SK-N-SH (cell line): ENCODE measurements at regions not wholly inside any gene's neighbourhood (a gene's known extent, or its start where the extent isn't known, plus 50 kb on each side); places are given as distances from the start of the nearest gene placed in this dataset.

Experiments used
- CTCF ChIA-PET: fragments of 300-600, 350-600 bp; formaldehyde crosslinking; extraction: SDS; loops from one replicate; lab custom pipeline; 2021; lab: Yijun Ruan, JAX
- POLR2A ChIA-PET: fragments of 350-600 bp; sonication (Branson Sonifier 250); formaldehyde crosslinking; extraction: SDS; loops from one replicate; lab custom pipeline; 2020; ENCODE audit warnings: antibody characterized with exemption, inconsistent platforms; lab: Yijun Ruan, JAX
- DNase-seq: peaks from one replicate; pipeline ENCODE4 v3.0.0; 2012
- H2AFZ ChIP-seq: fragments of 200-600 bp; sonication (generic); 2 replicates; pipeline ENCODE4 v1.8.1; 2016; ENCODE audit warnings: antibody characterized with exemption, mild to moderate bottlenecking, low read depth
- H3F3A ChIP-seq: fragments of 200-600 bp; sonication (generic); replicated peaks from 2 replicates; pipeline ENCODE3; 2016; ENCODE audit warnings: antibody characterized with exemption, mild to moderate bottlenecking; ENCODE audit not compliant: insufficient read depth
- H3K27ac ChIP-seq, 2 experiments: fragments of 200-500 bp in 1 of 2; fragments of 200-600 bp in 1 of 2; sonication (Bioruptor generic) in 1 of 2; sonication (generic), shearing (Covaris generic) in 1 of 2; 2 replicates each; pipeline versions ENCODE4 v1.5.1 to v1.6.1; 2014 to 2016; ENCODE audit warnings: low read depth in 2 of 2, inconsistent platforms in 1 of 2, low read length in 1 of 2, mild to moderate bottlenecking in 1 of 2, mixed read lengths in 1 of 2
- H3K27me3 ChIP-seq: fragments of 200-600 bp; sonication (generic), shearing (Covaris generic); 2 replicates; pipeline ENCODE4 v1.6.1; 2016; ENCODE audit warnings: mixed run types; ENCODE audit not compliant: insufficient read depth
- H3K36me3 ChIP-seq, 2 experiments: fragments of 200-500 bp in 1 of 2; fragments of 200-600 bp in 1 of 2; sonication (Bioruptor generic) in 1 of 2; sonication (generic) in 1 of 2; replicated peaks in 1 of 2; 2 replicates each; pipeline versions ENCODE3 to v1.5.1; 2014 to 2016; ENCODE audit warnings: low read length in 1 of 2, mild to moderate bottlenecking in 1 of 2; ENCODE audit not compliant: insufficient read depth in 2 of 2, control insufficient read depth in 1 of 2
- H3K4me1 ChIP-seq, 2 experiments: fragments of 200-500 bp in 1 of 2; fragments of 200-600 bp in 1 of 2; sonication (Bioruptor generic) in 1 of 2; sonication (generic), shearing (Covaris generic) in 1 of 2; 2 replicates each; pipeline versions ENCODE4 v1.5.1 to v1.6.1; 2014 to 2016; ENCODE audit warnings: low read depth in 1 of 2, low read length in 1 of 2, mixed run types in 1 of 2; ENCODE audit not compliant: insufficient read depth in 2 of 2, control insufficient read depth in 1 of 2
- H3K4me2 ChIP-seq: fragments of 200-600 bp; sonication (generic), shearing (Covaris generic); 2 replicates; pipeline ENCODE4 v1.6.1; 2017; ENCODE audit warnings: mixed run types
- H3K4me3 ChIP-seq, 2 experiments: fragments of 200-500 bp in 1 of 2; fragments of 200-600 bp in 1 of 2; sonication (Bioruptor generic) in 1 of 2; sonication (generic), shearing (Covaris generic) in 1 of 2; 2 replicates each; pipeline versions ENCODE4 v1.5.1 to v1.8.1; 2014 to 2016; ENCODE audit warnings: low read depth in 2 of 2, inconsistent platforms in 1 of 2, low read length in 1 of 2, mild to moderate bottlenecking in 1 of 2, mixed read lengths in 1 of 2, moderate library complexity in 1 of 2
- H3K79me2 ChIP-seq: fragments of 200-600 bp; sonication (generic); 2 replicates; pipeline ENCODE4 v1.8.1; 2017; ENCODE audit warnings: mild to moderate bottlenecking; ENCODE audit not compliant: insufficient read depth
- H3K9ac ChIP-seq: fragments of 200-600 bp; sonication (generic); 2 replicates; pipeline ENCODE4 v1.6.1; 2017; ENCODE audit warnings: mixed run types
- H3K9me2 ChIP-seq: fragments of 200-600 bp; sonication (generic); 2 replicates; pipeline ENCODE4 v1.6.1; 2017; ENCODE audit warnings: mixed run types
- H3K9me3 ChIP-seq: fragments of 200-600 bp; sonication (generic); 2 replicates; pipeline ENCODE4 v1.6.1; 2017; ENCODE audit warnings: mixed run types, mild to moderate bottlenecking, moderate library complexity
- H4K20me1 ChIP-seq: fragments of 200-600 bp; sonication (generic); 2 replicates; pipeline ENCODE4 v1.6.1; 2017; ENCODE audit warnings: mild to moderate bottlenecking, mixed run types; ENCODE audit not compliant: insufficient read depth
- EZH2phosphoT487 ChIP-seq: fragments of 200-600 bp; sonication (generic); IDR thresholded peaks from 2 replicates; pipeline ENCODE4 v1.6.1; 2017; ENCODE audit warnings: low read depth, mixed run types, mild to moderate bottlenecking, antibody characterized with exemption, moderate library complexity, borderline replicate concordance
- FOXJ3 ChIP-seq: sonication (generic); formaldehyde crosslinking; IDR thresholded peaks from 2 replicates; pipeline ENCODE4 v1.5.1; 2020; ENCODE audit warnings: mild to moderate bottlenecking, missing genetic modification reagents
- GABPA ChIP-seq: IDR thresholded peaks from 2 replicates; pipeline ENCODE4 v1.4.0; 2012; ENCODE audit warnings: low read depth, mild to moderate bottlenecking
- JUND ChIP-seq: IDR thresholded peaks from 2 replicates; pipeline ENCODE4 v1.4.0; 2012
- MEF2A ChIP-seq: IDR thresholded peaks from 2 replicates; pipeline ENCODE4 v1.4.0; 2012; ENCODE audit warnings: low read depth, borderline replicate concordance
- NFIC ChIP-seq: IDR thresholded peaks from 2 replicates; pipeline ENCODE4 v1.4.0; 2012; ENCODE audit warnings: borderline replicate concordance
- NRF1 ChIP-seq: IDR thresholded peaks from 2 replicates; pipeline ENCODE4 v1.6.1; 2012; ENCODE audit warnings: low read depth, mild to moderate bottlenecking, low read length
- RAD21 ChIP-seq: IDR thresholded peaks from 2 replicates; pipeline ENCODE4 v1.6.1; 2012; ENCODE audit warnings: mild to moderate bottlenecking, low read length
- RFX5 ChIP-seq: IDR thresholded peaks from 2 replicates; pipeline ENCODE4 v1.6.1; 2012; ENCODE audit warnings: mild to moderate bottlenecking, improper control_type of control experiment, low read length
- RXRA ChIP-seq: IDR thresholded peaks from 2 replicates; pipeline ENCODE4 v1.4.0; 2012; ENCODE audit warnings: low read depth, mild to moderate bottlenecking, borderline replicate concordance
- TEAD4 ChIP-seq: IDR thresholded peaks from 2 replicates; pipeline ENCODE4 v1.4.0; 2012; ENCODE audit warnings: mild to moderate bottlenecking, borderline replicate concordance; ENCODE audit not compliant: insufficient read depth
- WGBS: methylation state at CpG from one replicate; pipeline ENCODE4 v1.1.6; 2017; ENCODE audit warnings: low lambda C conversion rate; 5-methylcytosine and 5-hydroxymethylcytosine counted together
- TF ChIP-seq, protein P1 (sequence below): IDR thresholded peaks from 2 replicates; pipeline ENCODE4 v1.4.0; 2012; ENCODE audit warnings: low read depth, borderline replicate concordance
- TF ChIP-seq, protein P2 (sequence below): fragments of 150-350 bp; IDR thresholded peaks from 2 replicates; pipeline ENCODE4 v1.6.1; 2016; ENCODE audit warnings: mild to moderate bottlenecking, low read depth, low read length
- TF ChIP-seq, protein P3 (sequence below): fragments of 200-600 bp; sonication (generic); IDR thresholded peaks from 2 replicates; pipeline ENCODE4 v1.6.1; 2017; ENCODE audit warnings: antibody characterized with exemption, mild to moderate bottlenecking, moderate library complexity
- TF ChIP-seq, protein P4 (sequence below): IDR thresholded peaks from 2 replicates; pipeline ENCODE4 v1.4.0; 2012; ENCODE audit warnings: low read depth, borderline replicate concordance
- TF ChIP-seq, protein P5 (sequence below): IDR thresholded peaks from 2 replicates; pipeline ENCODE4 v1.6.1; 2012; ENCODE audit warnings: mild to moderate bottlenecking, low read depth, low read length, moderate library complexity

DNA sequence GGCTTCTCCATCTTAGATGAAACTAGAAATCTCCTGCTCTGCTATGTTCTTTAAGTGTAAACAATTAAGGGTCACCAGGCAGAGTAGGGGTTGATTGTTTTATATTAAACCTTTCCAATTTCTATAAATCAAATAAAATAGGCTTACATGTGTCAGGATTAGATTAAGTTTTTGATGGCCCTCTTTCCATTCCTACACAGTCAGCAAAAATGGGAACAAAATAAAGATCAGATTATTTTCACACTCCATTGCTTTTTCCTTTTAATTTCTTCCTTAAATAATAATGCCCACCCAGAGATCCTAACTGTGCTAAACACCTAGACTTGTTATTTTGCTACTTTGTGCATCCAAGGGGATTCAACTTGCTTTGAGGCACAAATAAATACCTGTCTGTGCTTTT, 381.4 kb upstream of the MAGEB16 start (continued):
- TF ChIP-seq, protein P1, sequence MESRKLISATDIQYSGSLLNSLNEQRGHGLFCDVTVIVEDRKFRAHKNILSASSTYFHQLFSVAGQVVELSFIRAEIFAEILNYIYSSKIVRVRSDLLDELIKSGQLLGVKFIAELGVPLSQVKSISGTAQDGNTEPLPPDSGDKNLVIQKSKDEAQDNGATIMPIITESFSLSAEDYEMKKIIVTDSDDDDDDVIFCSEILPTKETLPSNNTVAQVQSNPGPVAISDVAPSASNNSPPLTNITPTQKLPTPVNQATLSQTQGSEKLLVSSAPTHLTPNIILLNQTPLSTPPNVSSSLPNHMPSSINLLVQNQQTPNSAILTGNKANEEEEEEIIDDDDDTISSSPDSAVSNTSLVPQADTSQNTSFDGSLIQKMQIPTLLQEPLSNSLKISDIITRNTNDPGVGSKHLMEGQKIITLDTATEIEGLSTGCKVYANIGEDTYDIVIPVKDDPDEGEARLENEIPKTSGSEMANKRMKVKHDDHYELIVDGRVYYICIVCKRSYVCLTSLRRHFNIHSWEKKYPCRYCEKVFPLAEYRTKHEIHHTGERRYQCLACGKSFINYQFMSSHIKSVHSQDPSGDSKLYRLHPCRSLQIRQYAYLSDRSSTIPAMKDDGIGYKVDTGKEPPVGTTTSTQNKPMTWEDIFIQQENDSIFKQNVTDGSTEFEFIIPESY: no peak
- TF ChIP-seq EZH2phosphoT487: no peak

DNA sequence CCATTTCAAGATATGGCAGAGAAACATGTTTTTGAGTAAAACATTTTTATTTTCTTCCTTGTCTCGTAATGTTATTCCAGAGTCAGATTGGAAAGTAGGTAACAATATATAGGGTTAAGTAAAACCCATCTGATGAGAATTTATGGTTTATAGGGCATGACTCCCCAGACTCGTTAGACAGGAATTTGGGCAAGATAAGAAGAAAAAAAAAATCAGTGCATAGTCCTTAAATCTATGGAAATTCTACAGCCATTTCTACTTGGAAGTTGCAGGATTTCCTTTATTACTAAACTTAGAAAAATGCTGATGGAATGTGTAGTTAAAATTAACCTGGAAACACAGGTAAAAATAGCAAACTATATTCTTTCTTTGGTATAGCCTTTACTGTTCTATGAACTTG, 366.1 kb upstream of the MAGEB16 start:
- no peak for DNase-seq
- ChIA-PET CTCF (interaction anchor here (0.7 kb wide), 1 partner anchor 1187 kb away, joined by 3 read pairs; no protein-coding TSS in a partner anchor), POLR2A (no interaction called here)
- H3K4me3 ChIP-seq: no peak overlapping the region
- no peaks in the 10 kb centered on the region for H3K4me1 ChIP-seq
- H3K9me2 ChIP-seq: no peaks in the 10 kb centered on the region
- TF ChIP-seq, protein P2, sequence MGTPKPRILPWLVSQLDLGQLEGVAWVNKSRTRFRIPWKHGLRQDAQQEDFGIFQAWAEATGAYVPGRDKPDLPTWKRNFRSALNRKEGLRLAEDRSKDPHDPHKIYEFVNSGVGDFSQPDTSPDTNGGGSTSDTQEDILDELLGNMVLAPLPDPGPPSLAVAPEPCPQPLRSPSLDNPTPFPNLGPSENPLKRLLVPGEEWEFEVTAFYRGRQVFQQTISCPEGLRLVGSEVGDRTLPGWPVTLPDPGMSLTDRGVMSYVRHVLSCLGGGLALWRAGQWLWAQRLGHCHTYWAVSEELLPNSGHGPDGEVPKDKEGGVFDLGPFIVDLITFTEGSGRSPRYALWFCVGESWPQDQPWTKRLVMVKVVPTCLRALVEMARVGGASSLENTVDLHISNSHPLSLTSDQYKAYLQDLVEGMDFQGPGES: no peak
- TF ChIP-seq TEAD4 (no peak), MEF2A (no peak), JUND (no peak)
- no peak overlapping the region for H3K27ac ChIP-seq
- 0% methylated on average over 2 of the region's 2 CpGs for WGBS
- no peaks in the 10 kb centered on the region for H3K27me3 ChIP-seq
- H3K79me2 ChIP-seq: no peaks in the 10 kb centered on the region
- no peaks in the 10 kb centered on the region for H4K20me1 ChIP-seq
- no peak overlapping the region for H3K4me2 ChIP-seq
- H3K9ac ChIP-seq: no peak overlapping the region
- H2AFZ ChIP-seq: no peak overlapping the region
- no peaks in the 10 kb centered on the region for H3K9me3 ChIP-seq
- H3F3A ChIP-seq: no peaks in the 10 kb centered on the region
- H3K36me3 ChIP-seq: no peaks in the 10 kb centered on the region

DNA sequence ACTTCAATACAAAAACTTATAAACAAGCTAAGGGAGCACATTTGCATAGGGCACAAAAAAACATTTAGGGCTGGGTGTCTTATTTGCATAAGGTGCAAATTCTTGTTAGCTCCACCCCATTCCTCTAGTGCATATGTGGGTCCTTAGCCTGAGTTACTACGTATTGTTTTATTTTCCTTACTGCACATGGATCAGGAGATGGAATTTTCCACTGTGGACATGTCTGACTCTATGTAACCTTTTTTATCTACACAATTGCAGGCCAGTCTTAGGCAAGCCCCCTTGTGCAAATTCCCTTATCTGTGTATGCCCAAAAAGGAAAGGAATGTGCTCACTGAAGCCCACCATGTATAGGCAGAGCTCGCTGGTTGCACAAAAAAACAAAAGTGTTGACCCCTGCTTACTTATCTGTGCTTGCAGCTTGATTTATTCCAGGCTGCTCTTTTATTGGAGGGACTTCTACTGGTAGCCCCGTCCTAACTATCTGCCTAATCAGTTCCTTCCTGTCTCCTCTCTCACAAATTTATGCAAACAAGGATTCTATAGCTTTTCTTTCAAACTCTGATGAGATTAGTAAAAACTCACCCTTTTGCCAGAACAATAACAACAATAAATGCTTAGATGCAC, 359.0 kb upstream of the MAGEB16 start:
- Histone ChIP-seq H3K79me2 (no peaks in the 10 kb centered on the region), H3K4me3 (no peak overlapping the region), H3K36me3 (no peaks in the 10 kb centered on the region), H3K4me2 (no peak overlapping the region), H3K9me2 (no peaks in the 10 kb centered on the region), H4K20me1 (no peaks in the 10 kb centered on the region), H3K9ac (no peak overlapping the region), H3K27ac (no peak overlapping the region), H3K4me1 (no peaks in the 10 kb centered on the region), H3K27me3 (no peaks in the 10 kb centered on the region), H3K9me3 (no peaks in the 10 kb centered on the region), H2AFZ (no peak overlapping the region), H3F3A (no peaks in the 10 kb centered on the region)
- no peak for DNase-seq
- POLR2A ChIA-PET: no interaction called here
- CTCF ChIA-PET: no interaction called here
- 3% methylated on average over 3 of the region's 3 CpGs for WGBS
- TF ChIP-seq GABPA (no peak), NFIC (no peak), FOXJ3 (no peak), NRF1 (no peak), EZH2phosphoT487 (no peak), RAD21 (no peak), RXRA (no peak), TEAD4 (no peak), RFX5 (no peak)
- TF ChIP-seq, protein P3, sequence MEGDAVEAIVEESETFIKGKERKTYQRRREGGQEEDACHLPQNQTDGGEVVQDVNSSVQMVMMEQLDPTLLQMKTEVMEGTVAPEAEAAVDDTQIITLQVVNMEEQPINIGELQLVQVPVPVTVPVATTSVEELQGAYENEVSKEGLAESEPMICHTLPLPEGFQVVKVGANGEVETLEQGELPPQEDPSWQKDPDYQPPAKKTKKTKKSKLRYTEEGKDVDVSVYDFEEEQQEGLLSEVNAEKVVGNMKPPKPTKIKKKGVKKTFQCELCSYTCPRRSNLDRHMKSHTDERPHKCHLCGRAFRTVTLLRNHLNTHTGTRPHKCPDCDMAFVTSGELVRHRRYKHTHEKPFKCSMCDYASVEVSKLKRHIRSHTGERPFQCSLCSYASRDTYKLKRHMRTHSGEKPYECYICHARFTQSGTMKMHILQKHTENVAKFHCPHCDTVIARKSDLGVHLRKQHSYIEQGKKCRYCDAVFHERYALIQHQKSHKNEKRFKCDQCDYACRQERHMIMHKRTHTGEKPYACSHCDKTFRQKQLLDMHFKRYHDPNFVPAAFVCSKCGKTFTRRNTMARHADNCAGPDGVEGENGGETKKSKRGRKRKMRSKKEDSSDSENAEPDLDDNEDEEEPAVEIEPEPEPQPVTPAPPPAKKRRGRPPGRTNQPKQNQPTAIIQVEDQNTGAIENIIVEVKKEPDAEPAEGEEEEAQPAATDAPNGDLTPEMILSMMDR: no peak
- TF ChIP-seq, protein P4, sequence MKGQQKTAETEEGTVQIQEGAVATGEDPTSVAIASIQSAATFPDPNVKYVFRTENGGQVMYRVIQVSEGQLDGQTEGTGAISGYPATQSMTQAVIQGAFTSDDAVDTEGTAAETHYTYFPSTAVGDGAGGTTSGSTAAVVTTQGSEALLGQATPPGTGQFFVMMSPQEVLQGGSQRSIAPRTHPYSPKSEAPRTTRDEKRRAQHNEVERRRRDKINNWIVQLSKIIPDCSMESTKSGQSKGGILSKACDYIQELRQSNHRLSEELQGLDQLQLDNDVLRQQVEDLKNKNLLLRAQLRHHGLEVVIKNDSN: no peak
- TF ChIP-seq, protein P5, sequence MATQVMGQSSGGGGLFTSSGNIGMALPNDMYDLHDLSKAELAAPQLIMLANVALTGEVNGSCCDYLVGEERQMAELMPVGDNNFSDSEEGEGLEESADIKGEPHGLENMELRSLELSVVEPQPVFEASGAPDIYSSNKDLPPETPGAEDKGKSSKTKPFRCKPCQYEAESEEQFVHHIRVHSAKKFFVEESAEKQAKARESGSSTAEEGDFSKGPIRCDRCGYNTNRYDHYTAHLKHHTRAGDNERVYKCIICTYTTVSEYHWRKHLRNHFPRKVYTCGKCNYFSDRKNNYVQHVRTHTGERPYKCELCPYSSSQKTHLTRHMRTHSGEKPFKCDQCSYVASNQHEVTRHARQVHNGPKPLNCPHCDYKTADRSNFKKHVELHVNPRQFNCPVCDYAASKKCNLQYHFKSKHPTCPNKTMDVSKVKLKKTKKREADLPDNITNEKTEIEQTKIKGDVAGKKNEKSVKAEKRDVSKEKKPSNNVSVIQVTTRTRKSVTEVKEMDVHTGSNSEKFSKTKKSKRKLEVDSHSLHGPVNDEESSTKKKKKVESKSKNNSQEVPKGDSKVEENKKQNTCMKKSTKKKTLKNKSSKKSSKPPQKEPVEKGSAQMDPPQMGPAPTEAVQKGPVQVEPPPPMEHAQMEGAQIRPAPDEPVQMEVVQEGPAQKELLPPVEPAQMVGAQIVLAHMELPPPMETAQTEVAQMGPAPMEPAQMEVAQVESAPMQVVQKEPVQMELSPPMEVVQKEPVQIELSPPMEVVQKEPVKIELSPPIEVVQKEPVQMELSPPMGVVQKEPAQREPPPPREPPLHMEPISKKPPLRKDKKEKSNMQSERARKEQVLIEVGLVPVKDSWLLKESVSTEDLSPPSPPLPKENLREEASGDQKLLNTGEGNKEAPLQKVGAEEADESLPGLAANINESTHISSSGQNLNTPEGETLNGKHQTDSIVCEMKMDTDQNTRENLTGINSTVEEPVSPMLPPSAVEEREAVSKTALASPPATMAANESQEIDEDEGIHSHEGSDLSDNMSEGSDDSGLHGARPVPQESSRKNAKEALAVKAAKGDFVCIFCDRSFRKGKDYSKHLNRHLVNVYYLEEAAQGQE: no peak
